ENCODE measurements at regions not wholly inside any gene's neighbourhood (a gene's known extent, or its start where the extent isn't known, plus 50 kb on each side); places are given as distances from the start of the nearest gene placed in this dataset.

- TF ChIP-seq CTCF (IDR thresholded peaks at IDR 0.05; ENCODE audit: low read depth, low read length, missing control alignments): no peak
- no peak for DNase-seq (ENCODE audit: low read depth)
- H3K4me3 ChIP-seq (ENCODE audit: low read depth, low read length): no peak overlapping the region
These were observed 1038.4 kb downstream of the EPHA7 start for GRCh38 chr6:92380803-92381601.

- no peak for DNase-seq (ENCODE audit: low read depth)
- no peak overlapping the region for H3K4me3 ChIP-seq (ENCODE audit: low read depth, low read length)
- no peak for TF ChIP-seq CTCF (IDR thresholded peaks at IDR 0.05; ENCODE audit: low read depth, low read length, missing control alignments)
These were observed 1042.2 kb downstream of the EPHA7 start for GRCh38 chr6:92377137-92377536.

GRCh38 chr6:92376691-92377090, 1042.7 kb downstream of the EPHA7 start:
- no peak for DNase-seq (ENCODE audit: low read depth)
- H3K4me3 ChIP-seq (ENCODE audit: low read depth, low read length): no peak overlapping the region
- no peak for TF ChIP-seq CTCF (IDR thresholded peaks at IDR 0.05; ENCODE audit: low read depth, low read length, missing control alignments)

GRCh38 chr6:92371211-92372208, 1047.8 kb downstream of the EPHA7 start:
- TF ChIP-seq CTCF (IDR thresholded peaks at IDR 0.05; ENCODE audit: low read depth, low read length, missing control alignments): no peak
- no peak for DNase-seq (ENCODE audit: low read depth)

GRCh38 chr6:92369309-92369708, 1050.0 kb downstream of the EPHA7 start:
- no peak for TF ChIP-seq CTCF (IDR thresholded peaks at IDR 0.05; ENCODE audit: low read depth, low read length, missing control alignments)
- H3K4me3 ChIP-seq (ENCODE audit: low read depth, low read length): no peak overlapping the region
- no peak for DNase-seq (ENCODE audit: low read depth)

More at GRCh38 chr6:92371211-92372208, 1047.8 kb downstream of the EPHA7 start:
- no peak overlapping the region for H3K4me3 ChIP-seq (ENCODE audit: low read depth, low read length)

DNA sequence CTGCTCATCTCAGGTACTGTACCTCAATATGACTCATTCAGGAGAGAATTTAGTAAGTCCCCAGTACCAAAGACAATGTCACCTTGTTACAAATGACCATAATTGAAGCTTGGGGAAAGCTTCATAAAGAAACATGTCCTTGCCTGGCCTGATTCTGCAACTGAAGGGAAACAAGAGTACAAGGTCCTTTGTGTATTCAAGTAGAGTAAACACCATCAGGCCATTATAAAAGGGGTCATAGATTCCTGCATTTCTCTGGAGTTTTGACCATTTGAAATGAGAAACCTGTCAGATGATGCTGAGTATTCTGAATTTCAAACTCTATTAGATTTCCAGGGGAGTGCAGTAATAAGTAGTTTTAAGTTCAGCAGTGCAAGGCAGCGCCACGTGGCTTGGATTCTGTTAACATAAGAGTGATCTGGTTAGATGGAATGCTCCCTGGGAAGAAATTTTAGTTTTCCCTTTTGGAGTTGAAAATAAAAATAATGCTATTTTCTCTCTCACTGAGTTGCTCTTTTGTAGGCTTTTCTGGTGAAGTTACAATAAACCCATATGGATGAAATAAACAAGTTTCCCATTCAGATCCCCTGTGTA, 1054.3 kb downstream of the EPHA7 start:
- DNase-seq (ENCODE audit: low read depth): no peak
- TF ChIP-seq CTCF (IDR thresholded peaks at IDR 0.05; ENCODE audit: low read depth, low read length, missing control alignments): no peak
- no peak overlapping the region for H3K4me3 ChIP-seq (ENCODE audit: low read depth, low read length)
